Endothelial cell (in vitro differentiated cells): ENCODE measurements at regions not wholly inside any gene's neighbourhood (a gene's known extent, or its start where the extent isn't known, plus 50 kb on each side); places are given as distances from the start of the nearest gene placed in this dataset.

Experiments
- DNase-seq: peaks from one replicate; pipeline ENCODE4 v3.0.0; 2021; ENCODE audit warnings: low spot score
- H3K27ac Mint-ChIP-seq: one replicate; pipeline ENCODE4 v1.8.0; 2021; ENCODE audit warnings: mixed read lengths, inconsistent platforms; ENCODE audit not compliant: unreplicated experiment
- H3K27me3 Mint-ChIP-seq: one replicate; pipeline ENCODE4 v1.8.0; 2021; ENCODE audit warnings: mild to moderate bottlenecking, moderate library complexity, mixed read lengths, inconsistent platforms; ENCODE audit not compliant: unreplicated experiment
- H3K36me3 Mint-ChIP-seq: one replicate; pipeline ENCODE4 v1.8.0; 2021; ENCODE audit warnings: mild to moderate bottlenecking, low read depth, mixed read lengths, inconsistent platforms; ENCODE audit not compliant: unreplicated experiment
- H3K4me1 Mint-ChIP-seq: one replicate; pipeline ENCODE4 v1.8.0; 2021; ENCODE audit warnings: mild to moderate bottlenecking, mixed read lengths, inconsistent platforms; ENCODE audit not compliant: unreplicated experiment
- H3K4me3 Mint-ChIP-seq: one replicate; pipeline ENCODE4 v1.8.0; 2021; ENCODE audit warnings: mild to moderate bottlenecking, mixed read lengths, inconsistent platforms; ENCODE audit not compliant: unreplicated experiment
- H3K9me3 Mint-ChIP-seq: one replicate; pipeline ENCODE4 v1.8.0; 2021; ENCODE audit warnings: mixed read lengths, inconsistent platforms; ENCODE audit not compliant: unreplicated experiment
- CTCF ChIP-seq: fragments of 200-600 bp; sonication (generic); IDR thresholded peaks from one replicate; pipeline ENCODE4 v1.5.0; 2021; ENCODE audit warnings: antibody characterized with exemption; ENCODE audit not compliant: unreplicated experiment

GRCh38 chr20:40925829-40926510, 102.7 kb upstream of the TOP1 start:
- no peaks in the 10 kb centered on the region for H3K27me3 Mint-ChIP-seq
- H3K36me3 Mint-ChIP-seq = no peaks in the 10 kb centered on the region
- H3K4me1 Mint-ChIP-seq = no peaks in the 10 kb centered on the region
- H3K4me3 Mint-ChIP-seq = no peak overlapping the region
- no peak for DNase-seq
- H3K9me3 Mint-ChIP-seq = no peaks in the 10 kb centered on the region
- no peak overlapping the region for H3K27ac Mint-ChIP-seq
- TF ChIP-seq CTCF = no peak

GRCh38 chr20:40926928-40927327, 101.7 kb upstream of the TOP1 start:
- Mint-ChIP-seq H3K4me1 (no peaks in the 10 kb centered on the region), H3K27ac (no peak overlapping the region), H3K4me3 (no peak overlapping the region), H3K27me3 (no peaks in the 10 kb centered on the region), H3K9me3 (no peaks in the 10 kb centered on the region), H3K36me3 (no peaks in the 10 kb centered on the region)
- DNase-seq = no peak
- no peak for TF ChIP-seq CTCF

- Mint-ChIP-seq H3K4me3 (no peak overlapping the region), H3K36me3 (no peaks in the 10 kb centered on the region), H3K27ac (no peak overlapping the region), H3K4me1 (no peaks in the 10 kb centered on the region), H3K27me3 (no peaks in the 10 kb centered on the region), H3K9me3 (no peaks in the 10 kb centered on the region)
- no peak for DNase-seq
- no peak for TF ChIP-seq CTCF
These were observed 98.1 kb upstream of the TOP1 start for GRCh38 chr20:40930561-40930960.

GRCh38 chr20:40931410-40932044, 97.1 kb upstream of the TOP1 start:
- Mint-ChIP-seq H3K27me3 (no peaks in the 10 kb centered on the region), H3K4me1 (no peaks in the 10 kb centered on the region), H3K36me3 (no peaks in the 10 kb centered on the region), H3K4me3 (no peak overlapping the region), H3K27ac (no peak overlapping the region), H3K9me3 (no peaks in the 10 kb centered on the region)
- no peak for DNase-seq
- TF ChIP-seq CTCF = no peak

- H3K27me3 Mint-ChIP-seq = no peaks in the 10 kb centered on the region
- H3K36me3 Mint-ChIP-seq = no peaks in the 10 kb centered on the region
- H3K4me3 Mint-ChIP-seq = no peak overlapping the region
- H3K4me1 Mint-ChIP-seq = no peaks in the 10 kb centered on the region
- no peaks in the 10 kb centered on the region for H3K9me3 Mint-ChIP-seq
- no peak for DNase-seq
- H3K27ac Mint-ChIP-seq = no peak overlapping the region
- TF ChIP-seq CTCF = no peak
These were observed 96.2 kb upstream of the TOP1 start for GRCh38 chr20:40932436-40932835.
